NT2/D1 (cell line): ENCODE measurements at regions not wholly inside any gene's neighbourhood (a gene's known extent, or its start where the extent isn't known, plus 50 kb on each side); places are given as distances from the start of the nearest gene placed in this dataset.

ENCODE experiments used
- SUZ12 ChIP-seq: IDR thresholded peaks from 2 replicates; pipeline ENCODE4 v1.6.1; 2011; ENCODE audit not compliant: insufficient read length, insufficient read depth; ENCODE audit errors: extremely low read depth
- YY1 ChIP-seq: IDR thresholded peaks from 2 replicates; pipeline ENCODE4 v1.6.1; 2011; ENCODE audit not compliant: insufficient read length, insufficient read depth
- ZNF274 ChIP-seq: IDR thresholded peaks from 2 replicates; pipeline ENCODE4 v1.6.1; 2011; ENCODE audit warnings: mild to moderate bottlenecking, low read depth, low read length

- TF ChIP-seq ZNF274: no peak
- TF ChIP-seq YY1: no peak
- no peak for TF ChIP-seq SUZ12
Observed at GRCh38 chr2:139940686-139941085, 1160.5 kb upstream of the NXPH2 start.
